Testis (tissue), 2 donors: ENCODE measurements at regions not wholly inside any gene's neighbourhood (a gene's known extent, or its start where the extent isn't known, plus 50 kb on each side); places are given as distances from the start of the nearest gene placed in this dataset.

Experiments used
- CTCF ChIP-seq, 3 experiments: fragments of 450-650 bp in 2 of 3; fragments of 200-600 bp in 1 of 3; sonication (generic) in 1 of 3; IDR thresholded peaks; one replicate each; pipeline ENCODE4 v1.5.1; 2016 to 2019; ENCODE audit warnings: antibody characterized with exemption in 3 of 3, mild to moderate bottlenecking in 2 of 3, moderate library complexity in 1 of 3
- POLR2A ChIP-seq: fragments of 450-650 bp; IDR thresholded peaks from one replicate; pipeline ENCODE4 v1.6.1; 2017; ENCODE audit warnings: antibody characterized with exemption, mild to moderate bottlenecking, moderate library complexity

GRCh38 chr11:106344394-106344793, 266.9 kb downstream of the AASDHPPT start:
- TF ChIP-seq CTCF (IDR thresholded peaks at IDR 0.05) (no peak), POLR2A (no peak)
